Keratinocyte (primary cell): ENCODE measurements at regions not wholly inside any gene's neighbourhood (a gene's known extent, or its start where the extent isn't known, plus 50 kb on each side); places are given as distances from the start of the nearest gene placed in this dataset.

ENCODE experiments used
- DNase-seq: peaks from one replicate; pipeline ENCODE4 v3.0.0-alpha.2; 2011; ENCODE audit warnings: low read depth, missing footprints, low spot score
- FAIRE-seq: peaks from 2 replicates; lab custom pipeline; 2011; peaks lifted over from hg19 to GRCh38; lab: Jason Lieb, UNC
- H2AFZ ChIP-seq: 2 replicates; pipeline ENCODE4 v1.6.0; 2012; ENCODE audit warnings: low read length, control low read depth, inconsistent platforms; ENCODE audit not compliant: control insufficient read depth
- H3K27ac ChIP-seq: 2 replicates; pipeline ENCODE4 v1.5.1; 2011; ENCODE audit warnings: low read length; ENCODE audit not compliant: control insufficient read depth, insufficient read depth
- H3K27me3 ChIP-seq: 3 replicates; pipeline ENCODE4 v1.6.0; 2011; ENCODE audit warnings: low read length; ENCODE audit not compliant: control insufficient read depth, insufficient read depth; ENCODE audit errors: extremely low read depth
- H3K36me3 ChIP-seq, 2 experiments: 2 replicates in 1 of 2; 3 replicates in 1 of 2; pipeline ENCODE4 v1.5.1; 2011; ENCODE audit warnings: low read length in 2 of 2, mild to moderate bottlenecking in 1 of 2; ENCODE audit not compliant: control insufficient read depth in 2 of 2, insufficient read depth in 2 of 2; ENCODE audit errors: extremely low read depth in 1 of 2
- H3K4me1 ChIP-seq: 3 replicates; pipeline ENCODE4 v1.5.1; 2011; ENCODE audit warnings: low read length; ENCODE audit not compliant: control insufficient read depth, insufficient read depth; ENCODE audit errors: extremely low read depth
- H3K4me2 ChIP-seq: 3 replicates; pipeline ENCODE4 v1.6.0; 2011; ENCODE audit warnings: low read depth, low read length; ENCODE audit not compliant: control insufficient read depth, insufficient read depth; ENCODE audit errors: extremely low read depth
- H3K4me3 ChIP-seq, 3 experiments: fragments of 200-600 bp in 1 of 3; sonication (generic) in 1 of 3; 2 replicates in 2 of 3; 3 replicates in 1 of 3; pipeline ENCODE4 v1.5.1; 2011 to 2016; ENCODE audit warnings: low read length in 3 of 3, mild to moderate bottlenecking in 3 of 3, control low read depth in 2 of 3, inconsistent platforms in 1 of 3, low read depth in 1 of 3, mixed read lengths in 1 of 3, mixed run types in 1 of 3, moderate library complexity in 1 of 3; ENCODE audit not compliant: control insufficient read depth in 2 of 3, insufficient read depth in 2 of 3; ENCODE audit errors: extremely low read depth in 1 of 3
- H3K79me2 ChIP-seq: 2 replicates; pipeline ENCODE4 v1.6.0; 2012; ENCODE audit warnings: low read length; ENCODE audit not compliant: control insufficient read depth, insufficient read depth
- H3K9ac ChIP-seq: 3 replicates; pipeline ENCODE4 v1.6.0; 2011; ENCODE audit warnings: low read length; ENCODE audit not compliant: control insufficient read depth, insufficient read depth; ENCODE audit errors: extremely low read depth
- H3K9me1 ChIP-seq: 3 replicates; pipeline ENCODE4 v1.6.0; 2011; ENCODE audit warnings: low read length; ENCODE audit not compliant: control insufficient read depth, insufficient read depth; ENCODE audit errors: extremely low read depth
- H3K9me3 ChIP-seq: 2 replicates; pipeline ENCODE4 v1.5.1; 2012; ENCODE audit warnings: low read depth, low read length; ENCODE audit not compliant: control insufficient read depth
- H4K20me1 ChIP-seq: 3 replicates; pipeline ENCODE4 v1.6.0; 2011; ENCODE audit warnings: low read length; ENCODE audit not compliant: control insufficient read depth, insufficient read depth; ENCODE audit errors: extremely low read depth
- CTCF ChIP-seq, 3 experiments: IDR thresholded peaks in 1 of 3; conservative IDR thresholded peaks in 1 of 3; optimal IDR thresholded peaks in 1 of 3; 2 replicates in 2 of 3; 3 replicates in 1 of 3; pipeline versions ENCODE3 to v1.5.1; 2011; ENCODE audit warnings: low read length in 3 of 3, mild to moderate bottlenecking in 3 of 3, moderate library complexity in 2 of 3, control low read depth in 1 of 3, inconsistent platforms in 1 of 3; ENCODE audit not compliant: insufficient read depth in 2 of 3; ENCODE audit errors: extremely low read depth in 1 of 3
- EZH2 ChIP-seq: IDR thresholded peaks from one replicate; pipeline ENCODE4 v1.6.1; 2012; ENCODE audit warnings: inconsistent platforms, mild to moderate bottlenecking, low read length, moderate library complexity
- dilution Hi-C: fragments of 300-500 bp; cut with MboI; formaldehyde crosslinking; loops from one replicate; pipeline ENCODE4 v1.7.0; 2020; ENCODE audit warnings: low sequenced_read_pairs; ENCODE audit not compliant: extremely low pct_ligation_motif_present

- no peaks in the 10 kb centered on the region for H3K9me1 ChIP-seq
- H3K4me1 ChIP-seq, result no peaks in the 10 kb centered on the region
- no peaks in the 10 kb centered on the region for H3K27me3 ChIP-seq
- no peak overlapping the region for H2AFZ ChIP-seq
- H3K4me3 ChIP-seq, result no peak overlapping the region
- TF ChIP-seq CTCF (optimal IDR thresholded peaks at IDR 0.05 in 1 of 3, IDR thresholded peaks at IDR 0.05 in 1 of 3, conservative IDR thresholded peaks at IDR 0.05 in 1 of 3; ENCODE audit: extremely low read depth in 1 of 3, insufficient read depth in 2 of 3, low read length in 3 of 3) (no peak), EZH2 (no peak)
- dilution Hi-C loops, result no loop called here
- FAIRE-seq (no peak), DNase-seq (no peak)
- no peaks in the 10 kb centered on the region for H3K9me3 ChIP-seq
- no peaks in the 10 kb centered on the region for H3K79me2 ChIP-seq
- H3K4me2 ChIP-seq, result no peak overlapping the region
- no peaks in the 10 kb centered on the region for H3K36me3 ChIP-seq
- no peaks in the 10 kb centered on the region for H4K20me1 ChIP-seq
- no peak overlapping the region for H3K27ac ChIP-seq
- no peak overlapping the region for H3K9ac ChIP-seq
These were observed 466.8 kb downstream of the SOX6 start for GRCh38 chr11:15889363-15890030.

- Histone ChIP-seq H3K79me2 (no peaks in the 10 kb centered on the region), H3K4me1 (no peaks in the 10 kb centered on the region), H3K9me1 (no peaks in the 10 kb centered on the region), H3K27me3 (no peaks in the 10 kb centered on the region), H2AFZ (no peak overlapping the region), H4K20me1 (no peaks in the 10 kb centered on the region), H3K4me2 (no peak overlapping the region), H3K36me3 (no peaks in the 10 kb centered on the region), H3K4me3 (no peak overlapping the region), H3K27ac (no peak overlapping the region), H3K9ac (no peak overlapping the region), H3K9me3 (no peaks in the 10 kb centered on the region)
- TF ChIP-seq EZH2, result no peak
- TF ChIP-seq CTCF (optimal IDR thresholded peaks at IDR 0.05 in 1 of 3, IDR thresholded peaks at IDR 0.05 in 1 of 3, conservative IDR thresholded peaks at IDR 0.05 in 1 of 3; ENCODE audit: extremely low read depth in 1 of 3, insufficient read depth in 2 of 3, low read length in 3 of 3), result no peak
- dilution Hi-C loops, result no loop called here
- DNase-seq (no peak), FAIRE-seq (no peak)
These were observed 466.2 kb downstream of the SOX6 start for GRCh38 chr11:15890031-15890713.
